Tibial artery (tissue), 4 donors: ENCODE measurements at regions not wholly inside any gene's neighbourhood (a gene's known extent, or its start where the extent isn't known, plus 50 kb on each side); places are given as distances from the start of the nearest gene placed in this dataset.

ENCODE experiments used
- DNase-seq, 2 donors: peaks; one replicate each; pipeline ENCODE4 v3.0.0-alpha.2; 2019
- H3K27ac ChIP-seq, 2 donors: fragments of 200-600 bp; sonication (generic) in 1 of 2; 1 replicate in 1 of 2; 2 replicates in 1 of 2; pipeline ENCODE4 v1.5.1; 2018 to 2019; ENCODE audit warnings: mild to moderate bottlenecking in 1 of 2
- H3K27me3 ChIP-seq, 2 donors: fragments of 200-600 bp; sonication (generic) in 1 of 2; one replicate each; pipeline versions ENCODE4 v1.5.1 to v1.6.0; 2016 to 2019
- H3K36me3 ChIP-seq, 3 donors: fragments of 200-600 bp; sonication (generic) in 2 of 3; one replicate each; pipeline ENCODE4 v1.5.1; 2016 to 2019; ENCODE audit warnings: mild to moderate bottlenecking in 2 of 3
- H3K4me1 ChIP-seq, 4 donors: fragments of 200-600 bp; sonication (generic) in 2 of 4; 1 replicate in 3 of 4; 2 replicates in 1 of 4; pipeline ENCODE4 v1.5.1; 2016 to 2019
- H3K4me3 ChIP-seq, 2 donors: fragments of 200-600 bp; sonication (generic) in 1 of 2; 1 replicate in 1 of 2; 2 replicates in 1 of 2; pipeline ENCODE4 v1.5.1; 2018 to 2019; ENCODE audit warnings: mild to moderate bottlenecking in 2 of 2
- H3K9me3 ChIP-seq, 3 donors: fragments of 200-600 bp; sonication (generic) in 1 of 3; one replicate each; pipeline ENCODE4 v1.5.1; 2016 to 2019
- intact Hi-C: fragments of 100-400 bp; cut with DNase I; formaldehyde crosslinking; loops from one replicate; pipeline ENCODE4 v1.15.0; 2023; ENCODE audit warnings: low total_unique reads
- TF ChIP-seq, protein P1 (sequence below), 2 experiments: fragments of 200-600 bp in 1 of 2; fragments of 450-650 bp in 1 of 2; IDR thresholded peaks; one replicate each; pipeline ENCODE4 v1.5.1; 2017 to 2019; ENCODE audit warnings: antibody characterized with exemption in 2 of 2, mild to moderate bottlenecking in 1 of 2, moderate library complexity in 1 of 2

DNA sequence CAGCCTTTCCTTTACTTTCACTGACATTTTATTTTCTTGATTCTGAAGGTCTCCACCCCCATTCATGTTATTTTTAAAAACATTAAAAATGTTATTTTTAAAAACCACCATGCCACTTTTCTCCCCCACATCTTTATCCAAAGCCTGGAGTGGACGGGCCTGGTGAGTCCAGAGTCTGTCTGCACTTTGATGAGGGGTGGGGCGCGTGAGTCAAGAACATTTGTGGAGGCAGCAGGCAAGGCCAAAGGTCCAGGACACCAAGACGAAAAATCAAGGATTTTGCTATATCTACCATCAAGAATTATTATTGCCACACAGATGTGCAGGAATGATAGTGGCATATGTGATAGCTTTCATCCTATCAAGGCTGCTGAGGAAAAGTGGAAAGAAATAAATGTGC is 224.9 kb downstream of the FGF9 start:
- Histone ChIP-seq H3K4me3 (no peak overlapping the region), H3K4me1 (no peaks in the 10 kb centered on the region), H3K9me3 (no peaks in the 10 kb centered on the region), H3K27me3 (no peaks in the 10 kb centered on the region), H3K36me3 (no peaks in the 10 kb centered on the region), H3K27ac (no peak overlapping the region)
- no peak for DNase-seq
- intact Hi-C loops = no loop called here
- TF ChIP-seq, protein P1, sequence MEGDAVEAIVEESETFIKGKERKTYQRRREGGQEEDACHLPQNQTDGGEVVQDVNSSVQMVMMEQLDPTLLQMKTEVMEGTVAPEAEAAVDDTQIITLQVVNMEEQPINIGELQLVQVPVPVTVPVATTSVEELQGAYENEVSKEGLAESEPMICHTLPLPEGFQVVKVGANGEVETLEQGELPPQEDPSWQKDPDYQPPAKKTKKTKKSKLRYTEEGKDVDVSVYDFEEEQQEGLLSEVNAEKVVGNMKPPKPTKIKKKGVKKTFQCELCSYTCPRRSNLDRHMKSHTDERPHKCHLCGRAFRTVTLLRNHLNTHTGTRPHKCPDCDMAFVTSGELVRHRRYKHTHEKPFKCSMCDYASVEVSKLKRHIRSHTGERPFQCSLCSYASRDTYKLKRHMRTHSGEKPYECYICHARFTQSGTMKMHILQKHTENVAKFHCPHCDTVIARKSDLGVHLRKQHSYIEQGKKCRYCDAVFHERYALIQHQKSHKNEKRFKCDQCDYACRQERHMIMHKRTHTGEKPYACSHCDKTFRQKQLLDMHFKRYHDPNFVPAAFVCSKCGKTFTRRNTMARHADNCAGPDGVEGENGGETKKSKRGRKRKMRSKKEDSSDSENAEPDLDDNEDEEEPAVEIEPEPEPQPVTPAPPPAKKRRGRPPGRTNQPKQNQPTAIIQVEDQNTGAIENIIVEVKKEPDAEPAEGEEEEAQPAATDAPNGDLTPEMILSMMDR (IDR thresholded peaks at IDR 0.05) = no peak

GRCh38 chr13:21897161-21897560 is 226.3 kb downstream of the FGF9 start:
- TF ChIP-seq, protein P1 (IDR thresholded peaks at IDR 0.05) = no peak
- intact Hi-C loops = no loop called here

GRCh38 chr13:21898459-21898858 is 227.6 kb downstream of the FGF9 start:
- H3K4me3 ChIP-seq = no peak overlapping the region
- intact Hi-C loops = no loop called here
- TF ChIP-seq, protein P1 (IDR thresholded peaks at IDR 0.05) = no peak
- H3K27ac ChIP-seq = no peak overlapping the region
- H3K27me3 ChIP-seq = no peaks in the 10 kb centered on the region
- no peaks in the 10 kb centered on the region for H3K36me3 ChIP-seq
- peaks cover 0 to 18% (median 9%) of the 10 kb centered on the region in 4 donors for H3K4me1 ChIP-seq
- DNase-seq = no peak
- no peaks in the 10 kb centered on the region for H3K9me3 ChIP-seq

More at GRCh38 chr13:21897161-21897560, 226.3 kb downstream of the FGF9 start:
- no peaks in the 10 kb centered on the region for H3K9me3 ChIP-seq
- no peaks in the 10 kb centered on the region for H3K27me3 ChIP-seq
- no peaks in the 10 kb centered on the region for H3K36me3 ChIP-seq
- H3K4me1 ChIP-seq = peaks cover 0 to 10% (median 5%) of the 10 kb centered on the region in 4 donors
- no peak for DNase-seq
- H3K4me3 ChIP-seq = no peak overlapping the region
- H3K27ac ChIP-seq = no peak overlapping the region

DNA sequence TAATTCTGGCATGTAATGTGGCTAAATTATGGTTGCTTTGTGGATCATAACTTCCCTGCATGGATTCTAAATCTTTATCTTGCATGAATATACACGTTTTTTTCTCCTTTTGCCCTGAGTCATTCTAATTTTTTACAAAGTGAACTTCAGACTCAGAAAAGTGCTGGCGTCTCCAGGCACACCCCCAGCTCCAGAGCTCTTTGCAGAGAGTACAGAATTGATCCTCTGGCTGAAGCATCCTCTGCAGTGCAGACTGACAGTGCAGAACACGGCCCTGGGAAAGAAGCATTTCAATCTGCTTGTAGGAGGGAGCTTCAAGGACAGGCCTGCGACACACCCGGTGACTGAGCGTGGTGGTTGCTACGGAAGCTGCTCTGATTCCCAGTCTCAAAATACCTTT is 228.1 kb downstream of the FGF9 start:
- intact Hi-C loops = no loop called here
- Histone ChIP-seq H3K27ac (no peak overlapping the region), H3K4me1 (peaks cover 0 to 18% (median 9%) of the 10 kb centered on the region in 4 donors), H3K36me3 (no peaks in the 10 kb centered on the region), H3K27me3 (no peaks in the 10 kb centered on the region), H3K4me3 (no peak overlapping the region), H3K9me3 (no peaks in the 10 kb centered on the region)
- TF ChIP-seq, protein P1 (IDR thresholded peaks at IDR 0.05) = no peak
- no peak for DNase-seq

GRCh38 chr13:21901336-21901735 is 230.5 kb downstream of the FGF9 start:
- peaks cover 0 to 18% (median 9%) of the 10 kb centered on the region in 4 donors for H3K4me1 ChIP-seq
- no peaks in the 10 kb centered on the region for H3K9me3 ChIP-seq
- no peak for DNase-seq
- intact Hi-C loops = no loop called here
- H3K4me3 ChIP-seq = no peak overlapping the region
- H3K27ac ChIP-seq = peak overlapping the region in 1 of 2 donors; percentile 37
- H3K36me3 ChIP-seq = no peaks in the 10 kb centered on the region
- TF ChIP-seq, protein P1 (IDR thresholded peaks at IDR 0.05) = no peak
- H3K27me3 ChIP-seq = no peaks in the 10 kb centered on the region
